Fibroblast of lung (primary cell): ENCODE measurements at regions not wholly inside any gene's neighbourhood (a gene's known extent, or its start where the extent isn't known, plus 50 kb on each side); places are given as distances from the start of the nearest gene placed in this dataset.

ENCODE experiments used
- DNase-seq, 2 donors: peaks; one replicate each; pipeline versions ENCODE4 v3.0.0 to v3.0.0-alpha.2; 2010; ENCODE audit warnings: low read depth in 2 of 2
- H2AFZ ChIP-seq: 2 replicates; pipeline ENCODE4 v1.5.1; 2012; ENCODE audit warnings: low read length, control low read depth, inconsistent platforms
- H3K27ac ChIP-seq: 2 replicates; pipeline ENCODE4 v1.5.1; 2011; ENCODE audit warnings: low read length, control low read depth; ENCODE audit not compliant: insufficient read depth
- H3K27me3 ChIP-seq: 2 replicates; pipeline ENCODE4 v1.5.1; 2011; ENCODE audit warnings: mild to moderate bottlenecking, low read length; ENCODE audit not compliant: control insufficient read depth, insufficient read depth
- H3K36me3 ChIP-seq: 2 replicates; pipeline ENCODE4 v1.5.1; 2011; ENCODE audit warnings: low read length; ENCODE audit not compliant: control insufficient read depth, insufficient read depth
- H3K4me1 ChIP-seq: 2 replicates; pipeline ENCODE4 v1.5.1; 2011; ENCODE audit warnings: low read length; ENCODE audit not compliant: control insufficient read depth, insufficient read depth; ENCODE audit errors: extremely low read depth
- H3K4me2 ChIP-seq: 2 replicates; pipeline ENCODE4 v1.5.1; 2011; ENCODE audit warnings: low read length, control low read depth; ENCODE audit not compliant: insufficient read depth; ENCODE audit errors: extremely low read depth
- H3K4me3 ChIP-seq, 4 experiments: fragments of 200-600 bp in 1 of 4; sonication (generic) in 1 of 4; replicated peaks in 1 of 4; 2 replicates each; pipeline ENCODE4 v1.5.1; 2011 to 2016; ENCODE audit warnings: low read length in 4 of 4, low read depth in 3 of 4, mild to moderate bottlenecking in 3 of 4, control low read depth in 2 of 4, inconsistent platforms in 1 of 4, mixed read lengths in 1 of 4; ENCODE audit not compliant: insufficient read depth in 1 of 4; ENCODE audit errors: control extremely low read depth in 1 of 4
- H3K79me2 ChIP-seq: 2 replicates; pipeline ENCODE4 v1.5.1; 2012; ENCODE audit warnings: mild to moderate bottlenecking, low read length, inconsistent platforms; ENCODE audit not compliant: control insufficient read depth, insufficient read depth
- H3K9ac ChIP-seq: 2 replicates; pipeline ENCODE4 v1.5.1; 2011; ENCODE audit warnings: mild to moderate bottlenecking, low read length, control low read depth; ENCODE audit not compliant: insufficient read depth
- H3K9me3 ChIP-seq: 2 replicates; pipeline ENCODE4 v1.5.1; 2012; ENCODE audit warnings: low read depth, low read length; ENCODE audit not compliant: control insufficient read depth, insufficient read depth
- H4K20me1 ChIP-seq: 2 replicates; pipeline ENCODE4 v1.5.1; 2011; ENCODE audit warnings: low read length; ENCODE audit not compliant: control insufficient read depth, insufficient read depth; ENCODE audit errors: extremely low read depth
- CTCF ChIP-seq, 2 donors: IDR thresholded peaks in 1 of 2; conservative IDR thresholded peaks in 1 of 2; 1 replicate in 1 of 2; 2 replicates in 1 of 2; pipeline ENCODE4 v1.5.1; 2011 to 2012; ENCODE audit warnings: low read length in 2 of 2, control low read depth in 1 of 2, inconsistent platforms in 1 of 2, low read depth in 1 of 2, mild to moderate bottlenecking in 1 of 2
- EZH2 ChIP-seq: IDR thresholded peaks from 2 replicates; pipeline ENCODE4 v1.5.1; 2012; ENCODE audit warnings: low read length, control low read depth, mild to moderate bottlenecking; ENCODE audit errors: missing control alignments

- H4K20me1 ChIP-seq: no peaks in the 10 kb centered on the region
- no peak overlapping the region for H3K27ac ChIP-seq
- H3K27me3 ChIP-seq: no peaks in the 10 kb centered on the region
- H2AFZ ChIP-seq: no peak overlapping the region
- TF ChIP-seq CTCF (conservative IDR thresholded peaks at IDR 0.05 in 1 of 2, IDR thresholded peaks at IDR 0.05 in 1 of 2; ENCODE audit: low read depth in 1 of 2, low read length in 2 of 2) (no peak), EZH2 (no peak)
- H3K36me3 ChIP-seq: no peaks in the 10 kb centered on the region
- H3K4me3 ChIP-seq: no peak overlapping the region
- no peak for DNase-seq
- no peaks in the 10 kb centered on the region for H3K79me2 ChIP-seq
- H3K4me2 ChIP-seq: no peak overlapping the region
- no peaks in the 10 kb centered on the region for H3K9me3 ChIP-seq
- H3K9ac ChIP-seq: no peak overlapping the region
- H3K4me1 ChIP-seq: no peaks in the 10 kb centered on the region
Observed at GRCh38 chr12:28877854-28878253, 271.2 kb upstream of the FAR2 start.

- H3K36me3 ChIP-seq: no peaks in the 10 kb centered on the region
- no peak overlapping the region for H3K27ac ChIP-seq
- DNase-seq: no peak
- H4K20me1 ChIP-seq: no peaks in the 10 kb centered on the region
- H2AFZ ChIP-seq: no peak overlapping the region
- TF ChIP-seq EZH2: no peak
- TF ChIP-seq CTCF (conservative IDR thresholded peaks at IDR 0.05 in 1 of 2, IDR thresholded peaks at IDR 0.05 in 1 of 2; ENCODE audit: low read depth in 1 of 2, low read length in 2 of 2): no peak
- no peak overlapping the region for H3K9ac ChIP-seq
- no peaks in the 10 kb centered on the region for H3K27me3 ChIP-seq
- no peak overlapping the region for H3K4me3 ChIP-seq
- H3K9me3 ChIP-seq: no peaks in the 10 kb centered on the region
- no peaks in the 10 kb centered on the region for H3K4me1 ChIP-seq
- H3K4me2 ChIP-seq: no peak overlapping the region
- no peaks in the 10 kb centered on the region for H3K79me2 ChIP-seq
Observed at GRCh38 chr12:28878629-28879028, 270.4 kb upstream of the FAR2 start.

GRCh38 chr12:28879379-28879778 is 269.7 kb upstream of the FAR2 start:
- Histone ChIP-seq H3K4me2 (no peak overlapping the region), H4K20me1 (no peaks in the 10 kb centered on the region), H3K79me2 (no peaks in the 10 kb centered on the region), H3K36me3 (no peaks in the 10 kb centered on the region), H3K27ac (no peak overlapping the region), H3K9ac (no peak overlapping the region), H3K27me3 (no peaks in the 10 kb centered on the region), H3K4me1 (no peaks in the 10 kb centered on the region), H3K9me3 (no peaks in the 10 kb centered on the region), H2AFZ (no peak overlapping the region), H3K4me3 (no peak overlapping the region)
- TF ChIP-seq CTCF (conservative IDR thresholded peaks at IDR 0.05 in 1 of 2, IDR thresholded peaks at IDR 0.05 in 1 of 2; ENCODE audit: low read depth in 1 of 2, low read length in 2 of 2): no peak
- no peak for TF ChIP-seq EZH2
- DNase-seq: no peak
